ENCODE measurements at regions not wholly inside any gene's neighbourhood (a gene's known extent, or its start where the extent isn't known, plus 50 kb on each side); places are given as distances from the start of the nearest gene placed in this dataset.

DNA sequence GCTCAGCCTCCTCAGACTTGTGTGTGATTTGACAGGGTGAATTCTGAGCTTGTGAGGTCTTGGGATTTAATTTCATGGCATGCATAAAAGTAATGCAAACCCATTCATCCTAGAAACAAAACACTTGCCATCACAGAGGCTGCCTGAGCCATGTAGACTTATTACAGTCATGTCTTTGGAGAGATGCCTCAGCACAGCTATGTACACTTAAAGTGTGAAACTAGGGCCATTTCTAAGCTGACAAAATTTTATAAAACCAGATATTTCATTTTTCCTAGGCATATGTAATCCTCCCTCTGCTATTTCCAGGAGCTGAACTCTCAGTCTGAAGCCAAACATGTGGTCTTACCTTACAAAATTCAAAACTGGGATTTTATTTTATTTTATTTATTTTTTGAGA, 322.2 kb upstream of the SPHKAP start:
- H3K9me3 ChIP-seq = no peaks in the 10 kb centered on the region
- DNase-seq (no peak), ATAC-seq (no peak)
- TF ChIP-seq CTCF (IDR thresholded peaks at IDR 0.05) (no peak), POLR2A (IDR thresholded peaks at IDR 0.05) (no peak)
- intact Hi-C loops (cut with DNase I) = no loop called here
- H3K27ac ChIP-seq = no peak overlapping the region
- no peaks in the 10 kb centered on the region for H3K36me3 ChIP-seq (replicated peaks in 1 of 2; ENCODE audit: insufficient read depth in 1 of 2, low read depth in 2 of 2)
- H3K27me3 ChIP-seq = no peaks in the 10 kb centered on the region
- H3K4me3 ChIP-seq = no peak overlapping the region
- H3K4me1 ChIP-seq = no peaks in the 10 kb centered on the region

GRCh38 chr2:228493852-228494251, 312.4 kb upstream of the SPHKAP start:
- ATAC-seq = no peak
- Histone ChIP-seq H3K27me3 (no peaks in the 10 kb centered on the region), H3K4me1 (no peaks in the 10 kb centered on the region), H3K4me3 (no peak overlapping the region), H3K9me3 (no peaks in the 10 kb centered on the region), H3K36me3 (replicated peaks in 1 of 2; ENCODE audit: insufficient read depth in 1 of 2, low read depth in 2 of 2) (no peaks in the 10 kb centered on the region), H3K27ac (no peak overlapping the region)
- DNase-seq = no peak
- WGBS, 2 donors = 89 to 92% methylated on average over 3 of the region's 3 CpGs
- TF ChIP-seq CTCF (IDR thresholded peaks at IDR 0.05) = no peak
- no peak for TF ChIP-seq POLR2A (IDR thresholded peaks at IDR 0.05)
- intact Hi-C loops (cut with DNase I) = no loop called here

DNA sequence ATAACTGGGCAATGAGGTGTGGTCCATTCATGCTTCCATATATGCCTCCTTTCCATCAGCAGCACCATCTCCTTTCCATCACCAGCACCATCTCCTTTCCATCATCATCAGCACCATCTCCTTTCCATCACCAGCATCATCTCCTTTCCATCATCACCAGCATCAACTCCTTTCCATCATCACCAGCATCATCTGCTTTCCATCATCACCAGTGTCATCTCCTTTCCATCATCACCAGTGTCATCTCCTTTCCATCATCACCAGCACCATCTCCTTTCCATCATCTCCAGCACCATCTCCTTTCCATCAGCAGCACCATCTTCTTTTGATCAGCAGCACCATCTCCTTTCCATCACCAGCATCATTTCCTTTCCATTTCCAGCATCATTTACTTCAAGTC, 297.5 kb upstream of the SPHKAP start:
- Histone ChIP-seq H3K27ac (no peak overlapping the region), H3K4me3 (no peak overlapping the region), H3K4me1 (no peaks in the 10 kb centered on the region), H3K27me3 (no peaks in the 10 kb centered on the region), H3K36me3 (replicated peaks in 1 of 2; ENCODE audit: insufficient read depth in 1 of 2, low read depth in 2 of 2) (no peaks in the 10 kb centered on the region), H3K9me3 (no peaks in the 10 kb centered on the region)
- no peak for TF ChIP-seq POLR2A (IDR thresholded peaks at IDR 0.05)
- intact Hi-C loops (cut with DNase I) = no loop called here
- ATAC-seq (no peak), DNase-seq (no peak)

GRCh38 chr2:228474466-228474865, 293.0 kb upstream of the SPHKAP start:
- H3K4me3 ChIP-seq = no peak overlapping the region
- ATAC-seq (no peak), DNase-seq (no peak)
- H3K27ac ChIP-seq = no peak overlapping the region
- no peaks in the 10 kb centered on the region for H3K27me3 ChIP-seq
- H3K4me1 ChIP-seq = no peaks in the 10 kb centered on the region
- TF ChIP-seq CTCF (IDR thresholded peaks at IDR 0.05) (no peak), POLR2A (IDR thresholded peaks at IDR 0.05) (no peak)
- no peaks in the 10 kb centered on the region for H3K9me3 ChIP-seq
- intact Hi-C loops (cut with DNase I) = no loop called here
- H3K36me3 ChIP-seq (replicated peaks in 1 of 2; ENCODE audit: insufficient read depth in 1 of 2, low read depth in 2 of 2) = no peaks in the 10 kb centered on the region
- 32 to 59% methylated on average over 2 of the region's 2 CpGs for WGBS, 2 donors

GRCh38 chr2:228469721-228470120, 288.2 kb upstream of the SPHKAP start:
- Histone ChIP-seq H3K4me3 (no peak overlapping the region), H3K36me3 (replicated peaks in 1 of 2; ENCODE audit: insufficient read depth in 1 of 2, low read depth in 2 of 2) (no peaks in the 10 kb centered on the region), H3K27me3 (no peaks in the 10 kb centered on the region), H3K27ac (no peak overlapping the region), H3K9me3 (no peaks in the 10 kb centered on the region), H3K4me1 (no peaks in the 10 kb centered on the region)
- DNase-seq (no peak), ATAC-seq (no peak)
- TF ChIP-seq CTCF (IDR thresholded peaks at IDR 0.05) (no peak), POLR2A (IDR thresholded peaks at IDR 0.05) (no peak)
- intact Hi-C loops (cut with DNase I) = no loop called here

Data from body of pancreas (tissue), 4 donors.